Stimulated activated CD8-positive, alpha-beta memory T cell treated with anti-CD3 and anti-CD28 coated beads, Interleukin-2, amount 100 ng/mL, for 48 hours (primary cell): ENCODE measurements at regions not wholly inside any gene's neighbourhood (a gene's known extent, or its start where the extent isn't known, plus 50 kb on each side); places are given as distances from the start of the nearest gene placed in this dataset.

Source experiments
- DNase-seq, 2 donors: peaks; one replicate each; pipeline ENCODE4 v3.0.0-alpha.2; 2020; ENCODE audit warnings: low read depth in 2 of 2

DNA sequence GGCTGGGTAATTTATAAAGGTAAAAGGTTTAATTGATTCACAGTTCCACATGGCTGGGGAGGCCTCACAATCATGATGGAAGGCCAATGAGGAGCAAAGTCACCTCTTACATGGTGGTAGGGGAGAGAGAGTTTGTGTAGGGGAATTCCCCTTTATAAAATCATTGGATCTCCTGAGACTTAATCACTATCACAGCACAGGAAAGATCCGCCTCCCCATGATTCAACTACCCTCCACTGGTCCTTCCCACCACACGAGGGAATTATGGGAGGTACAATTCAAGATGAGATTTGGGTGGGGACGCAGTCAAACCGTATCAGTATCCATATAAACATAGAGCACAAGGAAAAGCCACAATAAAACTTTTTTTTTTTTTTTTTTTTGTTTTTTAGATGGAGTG lies 172.6 kb upstream of the PIEZO2 start:
- DNase-seq = no peak

DNA sequence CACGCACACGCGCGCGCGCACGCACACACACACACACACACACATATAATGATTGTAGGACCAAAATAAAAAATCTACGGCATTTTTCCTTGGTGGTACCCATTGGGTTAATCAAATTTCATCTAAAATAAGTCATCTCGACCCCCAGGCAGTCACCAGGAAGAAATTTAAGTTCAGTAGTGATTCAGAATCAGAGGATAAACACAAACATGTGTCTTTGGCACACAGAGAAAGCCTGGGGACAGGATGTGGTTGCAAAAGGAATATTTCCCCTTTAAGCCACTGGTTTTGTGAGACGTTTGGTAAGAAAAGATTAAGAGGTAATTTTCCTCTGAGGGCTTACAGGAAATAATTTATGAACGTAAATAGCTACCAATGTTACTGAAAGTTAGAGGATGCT lies 171.6 kb upstream of the PIEZO2 start:
- DNase-seq = no peak

DNA sequence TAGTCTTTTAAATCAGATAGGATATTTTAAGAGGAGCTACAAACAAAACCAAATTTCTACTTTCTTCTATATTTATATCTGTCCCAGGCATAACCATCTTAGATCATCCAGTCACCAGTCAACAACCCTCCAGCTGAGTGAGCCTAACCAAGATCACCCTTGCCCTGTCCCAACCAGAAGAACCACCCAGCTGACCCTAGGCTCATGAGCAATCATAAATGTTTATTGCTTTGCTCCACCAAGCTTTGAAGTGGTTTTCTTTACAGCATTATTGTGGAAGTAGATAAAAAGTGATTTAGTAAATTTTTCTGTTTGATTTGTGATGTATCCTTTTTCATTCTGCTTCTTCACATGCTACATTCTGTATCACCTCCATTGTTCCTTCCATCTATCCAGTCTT lies 167.2 kb upstream of the PIEZO2 start:
- no peak for DNase-seq

DNA sequence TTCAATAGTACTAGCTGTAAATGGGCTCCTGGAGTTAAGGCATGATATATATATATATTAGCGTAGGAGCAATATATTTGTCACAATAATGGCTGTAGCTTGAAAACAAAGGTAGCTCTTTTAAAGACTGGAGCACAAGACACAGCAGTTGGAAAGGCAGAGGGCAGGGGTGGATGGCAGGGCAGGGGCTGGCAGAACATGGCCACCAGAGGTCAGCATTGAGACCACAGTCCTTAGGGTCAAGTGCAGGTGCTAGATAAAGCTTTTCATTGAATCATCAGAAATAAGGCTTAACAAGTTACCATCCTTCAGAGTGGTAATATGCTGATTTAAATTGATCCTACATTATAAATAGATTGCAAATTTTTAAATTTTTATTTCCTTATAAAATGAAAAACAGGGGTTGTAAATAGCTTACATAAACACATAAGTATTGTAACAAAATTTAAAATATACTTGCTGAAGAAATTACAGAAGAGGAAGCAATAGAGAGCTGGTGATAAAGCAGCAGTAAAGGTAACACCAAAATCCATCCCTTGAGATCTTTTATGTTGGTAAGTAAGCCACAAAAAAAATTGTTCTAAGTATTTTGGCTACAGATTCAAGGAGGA lies 161.2 kb upstream of the PIEZO2 start:
- peak; percentile 20 to 25 for DNase-seq

GRCh38 chr18:11309172-11309571 lies 159.8 kb upstream of the PIEZO2 start:
- no peak for DNase-seq

DNA sequence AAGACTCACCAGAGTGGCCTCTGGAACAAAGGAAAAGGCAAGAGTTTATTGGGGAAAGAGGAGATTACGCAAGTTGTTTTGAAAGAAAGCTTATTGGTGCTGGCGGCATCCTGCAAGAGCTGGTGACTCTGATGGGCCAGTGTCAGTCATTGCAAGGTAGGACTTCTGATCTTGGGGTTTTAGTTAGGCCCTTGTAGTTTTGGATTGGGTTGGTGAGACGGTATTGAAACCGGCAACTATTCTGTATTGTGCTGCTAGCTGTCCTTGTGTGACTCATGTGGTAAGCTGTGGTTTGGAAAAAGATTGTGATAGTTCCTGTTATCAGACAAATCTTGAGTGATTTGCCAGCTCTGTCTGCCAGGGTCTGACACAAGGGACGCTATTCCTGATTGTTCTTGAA lies 159.1 kb upstream of the PIEZO2 start:
- no peak for DNase-seq

DNA sequence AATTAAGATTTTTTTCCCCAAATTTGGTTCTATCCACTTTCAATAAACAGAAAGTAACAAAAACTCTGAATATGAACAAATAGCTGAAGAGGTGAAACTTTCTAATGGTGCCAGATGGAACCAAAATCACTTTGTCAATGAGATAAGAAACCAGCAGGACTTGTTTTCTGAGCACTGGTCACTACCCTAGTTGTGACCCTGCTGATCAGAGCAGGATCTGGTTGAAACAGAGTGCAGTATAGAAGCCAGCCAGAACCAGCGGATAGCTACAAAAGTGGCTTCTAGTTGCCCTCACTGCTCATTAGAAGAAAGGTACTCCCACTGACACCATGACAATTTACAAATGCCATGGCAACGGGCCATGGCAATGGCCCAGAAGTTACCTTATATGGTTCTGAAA lies 158.3 kb upstream of the PIEZO2 start:
- DNase-seq = no peak

DNA sequence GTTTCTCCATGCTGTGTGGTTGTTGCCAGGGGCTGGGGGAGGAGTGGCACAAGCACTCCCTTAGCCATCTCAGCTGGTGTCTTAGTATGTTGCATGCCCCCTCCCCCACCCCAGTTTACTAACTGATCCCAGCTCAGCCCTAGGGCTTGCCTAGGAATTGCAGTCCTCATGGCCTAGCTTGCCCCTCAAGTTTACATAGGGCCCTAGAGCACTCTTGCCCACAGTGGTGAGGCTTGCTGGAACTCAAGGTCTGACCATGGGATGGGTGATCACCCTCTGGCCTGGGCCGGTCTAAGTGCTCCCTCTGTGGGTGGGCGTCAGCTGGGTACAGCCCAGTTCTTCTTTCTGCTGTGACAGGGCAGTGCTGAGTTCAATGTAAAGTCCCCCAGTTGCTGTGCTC lies 156.1 kb upstream of the PIEZO2 start:
- no peak for DNase-seq

DNA sequence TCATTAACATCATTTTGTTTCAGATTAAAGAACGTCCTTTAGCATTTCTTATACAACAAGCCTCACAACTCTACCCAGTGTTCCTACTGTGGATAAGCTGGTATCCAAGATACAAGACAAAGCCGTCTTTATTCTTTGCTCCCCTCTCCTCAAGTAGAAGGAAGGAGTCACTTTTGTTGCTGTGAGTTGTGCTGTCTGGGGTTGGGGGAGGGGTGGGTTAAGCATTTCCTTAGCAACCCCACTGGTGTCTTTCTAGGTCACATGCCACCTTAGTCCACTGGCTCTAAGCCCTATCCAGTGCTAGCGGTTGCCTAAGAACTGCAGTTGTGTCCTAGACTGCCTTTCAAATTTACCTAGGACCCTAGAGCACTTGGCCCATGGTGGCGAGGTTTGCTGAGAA lies 155.6 kb upstream of the PIEZO2 start:
- no peak for DNase-seq

DNA sequence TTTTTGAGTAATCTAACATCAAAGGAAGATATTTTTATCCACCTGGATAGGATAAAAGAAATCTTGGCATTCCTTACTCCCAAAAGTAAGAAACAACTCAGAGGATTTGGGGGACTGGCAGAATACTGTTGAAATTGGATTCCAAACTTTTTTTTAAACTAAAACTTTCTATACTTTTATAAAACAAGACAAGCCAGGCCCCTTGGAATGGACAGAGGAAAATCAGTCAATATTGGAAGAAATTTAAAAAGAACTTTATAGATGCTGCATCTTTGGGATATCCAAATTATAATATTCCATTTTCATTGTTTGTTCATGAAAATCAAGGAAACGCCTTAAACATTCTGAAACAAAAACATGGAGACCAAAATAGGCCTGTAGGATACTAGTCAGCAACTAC lies 147.6 kb upstream of the PIEZO2 start:
- no peak for DNase-seq

DNA sequence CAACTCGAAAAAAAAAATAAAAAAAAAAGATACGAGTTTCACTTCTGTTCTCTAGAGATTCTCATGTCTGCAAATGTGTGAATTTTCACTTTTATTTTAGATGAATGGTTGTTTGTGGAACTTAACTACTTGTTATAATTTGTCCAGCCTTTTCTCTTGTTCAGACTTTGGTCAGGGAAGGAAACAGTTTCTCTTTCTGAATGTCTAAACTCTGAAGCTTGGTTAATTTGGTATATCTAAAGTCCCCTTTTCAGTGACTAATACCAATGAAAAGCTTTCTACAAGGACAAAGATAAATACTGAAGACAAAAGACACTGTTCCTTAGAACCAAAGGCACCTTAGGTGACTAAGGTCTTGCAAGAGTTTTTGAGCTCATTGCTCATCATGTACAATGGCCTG lies 144.4 kb upstream of the PIEZO2 start:
- no peak for DNase-seq

DNA sequence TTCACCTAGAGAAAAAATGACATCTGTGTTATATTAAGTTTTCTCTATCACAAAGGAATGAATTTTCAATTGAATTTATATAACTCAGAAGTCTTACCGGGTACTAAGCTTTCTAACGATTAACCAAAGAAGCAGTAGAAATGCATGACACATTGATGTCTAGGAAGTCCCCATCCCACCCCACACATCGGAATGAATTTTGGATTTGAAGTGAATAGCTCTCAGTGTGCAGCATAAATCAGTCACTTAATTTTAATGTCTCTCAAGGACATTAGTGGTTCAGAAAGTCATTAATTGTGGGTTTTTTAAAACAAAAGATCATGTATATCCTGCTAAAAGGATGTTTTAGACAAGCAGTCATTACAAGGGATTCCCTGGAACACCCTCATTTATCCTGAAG lies 141.4 kb upstream of the PIEZO2 start:
- no peak for DNase-seq

- DNase-seq = no peak
Observed at GRCh38 chr18:11289248-11289647, 139.9 kb upstream of the PIEZO2 start.

DNA sequence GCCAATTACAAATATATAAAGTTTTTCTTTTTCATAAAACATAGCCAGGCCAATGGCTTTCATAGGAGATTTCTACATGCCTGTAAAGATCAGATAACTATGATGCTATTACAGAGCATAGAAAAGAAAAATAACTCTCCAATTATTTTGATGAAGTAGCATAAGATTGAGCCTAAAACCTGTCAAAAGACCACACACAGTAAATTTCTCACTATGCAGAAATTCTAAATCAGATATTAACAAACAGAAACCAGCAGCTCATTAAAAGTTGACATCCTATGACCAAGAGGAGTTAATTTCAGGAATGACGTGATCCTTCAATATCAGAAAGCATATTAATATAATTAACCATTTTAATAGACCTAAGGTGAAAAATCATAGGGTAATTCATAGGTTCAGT lies 139.0 kb upstream of the PIEZO2 start:
- no peak for DNase-seq

DNA sequence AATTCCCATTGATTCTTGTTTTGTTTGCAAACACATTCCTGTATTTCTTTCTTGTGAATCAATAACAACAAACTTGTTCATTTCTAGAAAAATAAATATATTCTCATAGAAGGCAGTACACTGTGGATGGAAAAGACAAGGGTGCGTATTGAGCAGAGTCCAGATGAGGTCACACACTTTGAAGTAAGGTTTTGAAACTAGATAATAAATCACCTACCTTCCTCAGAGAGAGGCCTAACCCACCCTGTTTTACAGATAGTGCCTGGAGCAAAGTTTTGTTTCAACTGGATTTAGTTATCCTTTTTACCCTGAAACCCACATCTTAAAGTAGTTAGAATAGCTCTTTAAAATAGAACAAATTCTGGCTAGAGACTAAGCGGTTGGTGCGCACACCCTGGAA lies 137.1 kb upstream of the PIEZO2 start:
- no peak for DNase-seq

- no peak for DNase-seq
Observed at GRCh38 chr18:11284811-11285210, 135.4 kb upstream of the PIEZO2 start.

- DNase-seq = no peak
Observed at GRCh38 chr18:11284349-11284748, 135.0 kb upstream of the PIEZO2 start.

GRCh38 chr18:11283479-11284161 lies 134.3 kb upstream of the PIEZO2 start:
- DNase-seq = no peak

- no peak for DNase-seq
Observed at GRCh38 chr18:11279461-11279860, 130.1 kb upstream of the PIEZO2 start.

DNA sequence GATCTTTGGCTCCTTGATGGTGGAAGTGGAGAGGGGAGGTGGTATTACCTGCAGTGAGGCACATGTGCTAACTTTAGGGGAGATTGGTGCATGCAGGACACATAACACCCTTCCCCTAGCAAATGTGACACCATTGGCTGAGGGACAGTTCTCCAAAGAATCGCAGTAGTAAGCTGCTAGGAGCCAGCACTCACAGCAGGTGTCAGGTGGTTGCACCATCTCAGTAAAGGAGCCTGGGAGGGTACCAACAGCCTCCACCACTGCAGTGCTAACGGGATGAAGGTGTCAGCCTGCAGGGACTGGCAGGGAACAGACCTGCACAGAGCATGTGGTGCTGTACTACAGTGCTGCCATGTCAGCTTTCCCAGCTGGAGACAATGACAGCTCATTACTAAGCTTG lies 127.3 kb upstream of the PIEZO2 start:
- no peak for DNase-seq

- no peak for DNase-seq
Observed at GRCh38 chr18:11274144-11274794, 124.9 kb upstream of the PIEZO2 start.

DNA sequence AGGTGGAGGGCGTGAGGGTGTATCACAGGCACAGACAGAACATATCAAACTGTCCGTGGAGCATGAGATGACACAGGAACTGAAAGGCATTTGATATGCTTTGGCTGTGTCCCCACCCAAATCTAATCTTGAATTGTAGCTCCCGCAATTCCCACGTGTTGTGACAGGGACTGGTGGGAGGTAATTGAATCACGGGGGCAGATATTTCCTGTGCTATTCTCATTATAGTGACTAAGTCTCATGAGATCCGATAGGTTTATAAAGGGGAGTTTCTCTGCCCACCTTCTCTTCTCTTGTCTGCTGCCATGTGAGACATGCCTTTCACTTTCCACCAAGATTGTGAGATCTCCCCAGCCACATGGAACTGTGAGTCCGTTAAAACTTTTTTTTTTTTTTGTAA lies 123.1 kb upstream of the PIEZO2 start:
- DNase-seq = no peak

- no peak for DNase-seq
Observed at GRCh38 chr18:11271954-11272353, 122.6 kb upstream of the PIEZO2 start.

DNA sequence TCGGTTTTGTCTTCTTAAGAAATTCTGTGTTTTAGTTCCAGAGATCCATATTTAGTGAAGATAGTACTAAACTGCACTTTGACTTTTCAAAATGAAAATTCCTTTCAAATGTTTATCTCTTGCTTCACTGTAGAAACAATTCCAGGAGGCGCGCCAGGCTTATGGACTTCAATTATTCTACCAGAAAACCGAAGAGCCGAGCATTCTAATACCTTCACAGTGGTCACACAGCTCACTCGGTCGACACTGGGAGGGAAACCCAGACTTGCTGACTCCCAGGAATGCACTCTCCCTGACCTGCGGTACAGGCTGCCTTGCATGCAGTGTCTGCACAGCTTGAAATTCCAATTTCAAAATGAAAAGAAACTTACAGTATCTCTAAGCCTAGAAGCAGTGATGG lies 119.9 kb upstream of the PIEZO2 start:
- no peak for DNase-seq
